ENCODE measurements at regions not wholly inside any gene's neighbourhood (a gene's known extent, or its start where the extent isn't known, plus 50 kb on each side); places are given as distances from the start of the nearest gene placed in this dataset.

DNA sequence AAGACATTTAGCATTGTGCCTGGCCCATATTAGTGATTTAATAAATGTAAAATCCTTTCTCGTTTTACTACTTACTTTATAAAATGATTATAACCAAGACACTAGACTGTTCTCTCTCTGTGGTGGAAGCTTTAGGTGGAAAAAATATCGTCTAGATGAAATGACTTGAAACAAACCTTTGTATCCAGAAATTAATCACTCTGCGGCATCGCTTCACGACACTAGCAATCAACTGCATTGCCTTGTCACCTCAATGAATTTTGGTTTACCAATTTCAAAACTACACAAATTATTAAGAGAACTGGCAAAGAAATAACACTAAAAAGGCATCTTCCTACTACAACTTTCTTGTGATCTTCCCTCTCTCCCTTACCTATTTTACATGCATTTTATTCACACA lies 627.2 kb upstream of the ROBO1 start:
- Histone ChIP-seq H3K36me3 (no peaks in the 10 kb centered on the region), H3K4me1 (no peaks in the 10 kb centered on the region), H3K27me3 (no peaks in the 10 kb centered on the region), H3K27ac (no peak overlapping the region), H3K4me3 (no peak overlapping the region), H3K9me3 (no peaks in the 10 kb centered on the region)
- TF ChIP-seq, protein P1, sequence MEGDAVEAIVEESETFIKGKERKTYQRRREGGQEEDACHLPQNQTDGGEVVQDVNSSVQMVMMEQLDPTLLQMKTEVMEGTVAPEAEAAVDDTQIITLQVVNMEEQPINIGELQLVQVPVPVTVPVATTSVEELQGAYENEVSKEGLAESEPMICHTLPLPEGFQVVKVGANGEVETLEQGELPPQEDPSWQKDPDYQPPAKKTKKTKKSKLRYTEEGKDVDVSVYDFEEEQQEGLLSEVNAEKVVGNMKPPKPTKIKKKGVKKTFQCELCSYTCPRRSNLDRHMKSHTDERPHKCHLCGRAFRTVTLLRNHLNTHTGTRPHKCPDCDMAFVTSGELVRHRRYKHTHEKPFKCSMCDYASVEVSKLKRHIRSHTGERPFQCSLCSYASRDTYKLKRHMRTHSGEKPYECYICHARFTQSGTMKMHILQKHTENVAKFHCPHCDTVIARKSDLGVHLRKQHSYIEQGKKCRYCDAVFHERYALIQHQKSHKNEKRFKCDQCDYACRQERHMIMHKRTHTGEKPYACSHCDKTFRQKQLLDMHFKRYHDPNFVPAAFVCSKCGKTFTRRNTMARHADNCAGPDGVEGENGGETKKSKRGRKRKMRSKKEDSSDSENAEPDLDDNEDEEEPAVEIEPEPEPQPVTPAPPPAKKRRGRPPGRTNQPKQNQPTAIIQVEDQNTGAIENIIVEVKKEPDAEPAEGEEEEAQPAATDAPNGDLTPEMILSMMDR (IDR thresholded peaks at IDR 0.05), result no peak
- TF ChIP-seq POLR2A (IDR thresholded peaks at IDR 0.05), result no peak
- DNase-seq, result no peak

DNA sequence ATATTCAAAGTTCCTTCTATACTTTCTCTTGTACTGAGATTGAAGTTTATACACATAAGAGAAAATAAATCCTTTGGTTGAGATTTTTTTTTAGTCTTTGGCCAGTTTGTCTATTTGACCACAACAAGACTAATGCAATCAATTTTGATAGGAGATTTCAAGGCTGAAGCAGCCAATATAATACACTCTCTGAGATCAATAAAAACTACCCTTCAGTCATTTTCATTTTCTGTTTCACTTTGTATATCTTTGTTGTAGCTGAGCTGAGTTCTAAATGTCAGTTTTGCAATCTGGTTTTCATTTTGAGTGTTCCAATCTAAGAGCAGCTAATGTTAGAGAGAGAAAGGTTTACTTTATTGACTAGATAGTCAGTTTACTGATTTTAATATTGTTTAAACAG lies 623.8 kb upstream of the ROBO1 start:
- no peak overlapping the region for H3K27ac ChIP-seq
- H3K27me3 ChIP-seq, result no peaks in the 10 kb centered on the region
- no peaks in the 10 kb centered on the region for H3K36me3 ChIP-seq
- DNase-seq, result no peak
- no peak overlapping the region for H3K4me3 ChIP-seq
- H3K9me3 ChIP-seq, result no peaks in the 10 kb centered on the region
- H3K4me1 ChIP-seq, result no peaks in the 10 kb centered on the region
- TF ChIP-seq POLR2A (IDR thresholded peaks at IDR 0.05), result no peak
- TF ChIP-seq, protein P1 (IDR thresholded peaks at IDR 0.05), result no peak

DNA sequence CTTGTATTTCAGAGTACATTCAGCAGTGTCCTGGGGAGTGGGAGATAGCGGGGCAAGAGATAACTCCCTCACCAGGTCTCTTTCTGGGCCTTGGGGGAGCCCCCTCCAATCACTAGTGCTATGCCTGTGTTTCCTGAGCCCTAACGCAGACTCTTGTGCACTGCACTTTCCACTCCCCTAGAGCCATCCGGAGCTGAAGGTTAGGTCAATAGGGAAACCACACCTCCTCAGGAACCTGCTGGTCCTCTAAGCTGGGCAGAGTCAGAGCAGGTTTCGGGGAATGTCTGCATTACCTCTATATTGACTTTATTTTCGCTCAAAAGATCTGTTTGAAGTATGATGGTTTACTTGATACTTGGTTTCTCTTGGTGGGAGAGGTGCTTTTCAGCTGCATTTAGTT lies 617.0 kb upstream of the ROBO1 start:
- TF ChIP-seq POLR2A (IDR thresholded peaks at IDR 0.05), result no peak
- TF ChIP-seq, protein P1 (IDR thresholded peaks at IDR 0.05), result no peak
- no peaks in the 10 kb centered on the region for H3K4me1 ChIP-seq
- no peak for DNase-seq
- no peaks in the 10 kb centered on the region for H3K36me3 ChIP-seq
- no peaks in the 10 kb centered on the region for H3K9me3 ChIP-seq
- no peak overlapping the region for H3K27ac ChIP-seq
- no peaks in the 10 kb centered on the region for H3K27me3 ChIP-seq
- H3K4me3 ChIP-seq, result no peak overlapping the region

DNA sequence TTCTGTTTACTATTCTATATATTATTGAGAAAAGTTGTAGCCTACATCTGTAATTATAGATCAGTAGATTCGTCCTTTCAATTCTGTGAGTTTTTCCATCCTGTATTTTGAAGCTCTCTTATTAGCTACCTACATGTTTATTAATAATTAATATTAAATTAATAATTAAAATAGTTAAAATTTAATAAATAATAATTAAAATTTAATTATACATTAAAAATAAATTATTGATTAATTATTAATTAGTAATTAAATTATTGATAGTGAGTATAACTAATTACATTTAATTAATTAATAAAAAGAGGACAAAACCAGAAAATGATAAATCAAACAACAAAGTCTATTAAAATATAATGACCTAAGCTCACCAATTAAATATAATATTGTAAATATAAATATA lies 606.6 kb upstream of the ROBO1 start:
- no peak for TF ChIP-seq POLR2A (IDR thresholded peaks at IDR 0.05)
- TF ChIP-seq, protein P1 (IDR thresholded peaks at IDR 0.05), result no peak
- H3K4me3 ChIP-seq, result no peak overlapping the region
- H3K36me3 ChIP-seq, result no peaks in the 10 kb centered on the region
- no peak for DNase-seq
- H3K27ac ChIP-seq, result no peak overlapping the region
- H3K9me3 ChIP-seq, result no peaks in the 10 kb centered on the region
- H3K4me1 ChIP-seq, result no peaks in the 10 kb centered on the region
- H3K27me3 ChIP-seq, result no peaks in the 10 kb centered on the region

DNA sequence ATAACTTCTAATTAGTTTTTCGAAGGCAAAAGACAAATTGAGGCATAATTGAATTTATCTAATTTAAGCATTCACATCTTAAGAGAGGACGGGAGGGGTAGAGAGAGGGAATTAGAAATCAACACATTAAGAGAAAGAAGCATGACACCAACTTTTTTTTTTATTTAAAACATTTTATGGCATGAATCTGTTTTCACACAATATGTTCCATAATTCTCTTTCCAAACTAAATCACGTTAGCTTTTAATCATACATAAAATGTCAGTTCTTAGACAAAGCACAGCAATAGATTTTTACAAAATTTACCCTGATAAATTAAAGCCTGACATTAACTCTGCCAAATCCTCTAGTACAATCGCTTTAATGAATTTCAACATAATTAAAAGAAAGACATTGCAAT lies 600.8 kb upstream of the ROBO1 start:
- DNase-seq, result no peak
- TF ChIP-seq, protein P1 (IDR thresholded peaks at IDR 0.05), result no peak
- TF ChIP-seq POLR2A (IDR thresholded peaks at IDR 0.05), result no peak
- Histone ChIP-seq H3K27me3 (no peaks in the 10 kb centered on the region), H3K27ac (no peak overlapping the region), H3K36me3 (no peaks in the 10 kb centered on the region), H3K4me1 (no peaks in the 10 kb centered on the region), H3K4me3 (no peak overlapping the region), H3K9me3 (no peaks in the 10 kb centered on the region)

Data from Peyer's patch (tissue), 4 donors.